ENCODE measurements at regions not wholly inside any gene's neighbourhood (a gene's known extent, or its start where the extent isn't known, plus 50 kb on each side); places are given as distances from the start of the nearest gene placed in this dataset.
A peak's percentile ranks its signal among the peaks of the same experiment; 100 is the strongest.

DNA sequence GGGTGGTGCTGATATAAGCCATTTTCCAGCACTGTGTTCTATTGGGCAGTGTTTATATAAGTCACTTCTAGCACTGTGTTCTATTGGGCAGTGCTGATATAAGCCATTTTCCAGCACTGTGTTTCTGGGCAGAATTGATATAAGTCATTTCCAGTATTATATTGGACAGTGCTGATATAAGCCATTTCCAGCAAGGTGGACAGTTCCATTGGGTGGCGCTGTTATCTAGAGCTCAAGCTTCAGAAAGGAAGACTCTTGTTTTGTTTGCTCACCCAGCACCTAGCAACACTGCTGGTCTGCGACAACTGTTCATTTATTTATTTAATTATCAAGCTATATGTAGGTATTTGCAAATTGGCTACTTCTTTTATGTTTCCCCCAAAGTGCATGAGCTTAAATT lies 690.3 kb downstream of the AACS start:
- Histone ChIP-seq H3K36me3 (no peaks in the 10 kb centered on the region), H3K27ac (replicated peaks in 1 of 4) (no peak overlapping the region), H3K27me3 (no peaks in the 10 kb centered on the region), H3K4me1 (no peaks in the 10 kb centered on the region), H3K4me3 (no peak overlapping the region), H3K9me3 (no peaks in the 10 kb centered on the region)
- DNase-seq (ENCODE audit: extremely low spot score): no peak
- no peak for TF ChIP-seq POLR2AphosphoS5 (IDR thresholded peaks at IDR 0.05)
- TF ChIP-seq EP300 (IDR thresholded peaks at IDR 0.05): no peak
- no peak for TF ChIP-seq POLR2A (IDR thresholded peaks at IDR 0.05; ENCODE audit: low read depth)
- TF ChIP-seq, protein P1, sequence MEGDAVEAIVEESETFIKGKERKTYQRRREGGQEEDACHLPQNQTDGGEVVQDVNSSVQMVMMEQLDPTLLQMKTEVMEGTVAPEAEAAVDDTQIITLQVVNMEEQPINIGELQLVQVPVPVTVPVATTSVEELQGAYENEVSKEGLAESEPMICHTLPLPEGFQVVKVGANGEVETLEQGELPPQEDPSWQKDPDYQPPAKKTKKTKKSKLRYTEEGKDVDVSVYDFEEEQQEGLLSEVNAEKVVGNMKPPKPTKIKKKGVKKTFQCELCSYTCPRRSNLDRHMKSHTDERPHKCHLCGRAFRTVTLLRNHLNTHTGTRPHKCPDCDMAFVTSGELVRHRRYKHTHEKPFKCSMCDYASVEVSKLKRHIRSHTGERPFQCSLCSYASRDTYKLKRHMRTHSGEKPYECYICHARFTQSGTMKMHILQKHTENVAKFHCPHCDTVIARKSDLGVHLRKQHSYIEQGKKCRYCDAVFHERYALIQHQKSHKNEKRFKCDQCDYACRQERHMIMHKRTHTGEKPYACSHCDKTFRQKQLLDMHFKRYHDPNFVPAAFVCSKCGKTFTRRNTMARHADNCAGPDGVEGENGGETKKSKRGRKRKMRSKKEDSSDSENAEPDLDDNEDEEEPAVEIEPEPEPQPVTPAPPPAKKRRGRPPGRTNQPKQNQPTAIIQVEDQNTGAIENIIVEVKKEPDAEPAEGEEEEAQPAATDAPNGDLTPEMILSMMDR (IDR thresholded peaks at IDR 0.05): no peak
- intact Hi-C loops (cut with DNase I): no loop called here
- 68% methylated on average over 2 of the region's 2 CpGs for WGBS

DNA sequence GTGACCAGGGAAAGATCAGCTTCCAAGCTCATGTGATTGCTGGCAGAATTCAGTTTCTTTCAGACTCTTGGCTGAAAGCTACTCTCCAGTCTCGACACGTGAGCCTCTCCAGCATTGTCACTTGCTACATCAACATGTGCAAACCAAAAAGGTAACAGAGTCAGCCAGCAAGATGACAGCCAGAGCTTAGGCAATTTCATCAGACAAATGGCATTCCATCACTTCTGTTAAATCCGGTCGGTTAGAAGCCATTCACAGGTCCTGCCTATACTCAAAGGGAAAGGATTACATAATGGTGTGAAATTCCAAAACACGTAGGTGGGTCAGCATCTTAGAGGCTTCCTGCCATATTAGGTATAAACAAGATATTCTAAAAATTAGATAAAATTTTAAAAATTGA lies 700.9 kb downstream of the AACS start:
- no peak for DNase-seq (ENCODE audit: extremely low spot score)
- intact Hi-C loops (cut with DNase I): no loop called here
- H3K4me3 ChIP-seq: no peak overlapping the region
- no peaks in the 10 kb centered on the region for H3K36me3 ChIP-seq
- no peak overlapping the region for H3K27ac ChIP-seq (replicated peaks in 1 of 4)
- WGBS: 50% methylated on average over 5 of the region's 5 CpGs
- TF ChIP-seq EP300 (IDR thresholded peaks at IDR 0.05): no peak
- no peak for TF ChIP-seq POLR2A (IDR thresholded peaks at IDR 0.05; ENCODE audit: low read depth)
- TF ChIP-seq, protein P1 (IDR thresholded peaks at IDR 0.05): no peak
- TF ChIP-seq POLR2AphosphoS5 (IDR thresholded peaks at IDR 0.05): no peak
- H3K4me1 ChIP-seq: no peaks in the 10 kb centered on the region
- peaks cover 0 to 3% (median 0%) of the 10 kb centered on the region in 4 donors for H3K9me3 ChIP-seq
- H3K27me3 ChIP-seq: no peaks in the 10 kb centered on the region

DNA sequence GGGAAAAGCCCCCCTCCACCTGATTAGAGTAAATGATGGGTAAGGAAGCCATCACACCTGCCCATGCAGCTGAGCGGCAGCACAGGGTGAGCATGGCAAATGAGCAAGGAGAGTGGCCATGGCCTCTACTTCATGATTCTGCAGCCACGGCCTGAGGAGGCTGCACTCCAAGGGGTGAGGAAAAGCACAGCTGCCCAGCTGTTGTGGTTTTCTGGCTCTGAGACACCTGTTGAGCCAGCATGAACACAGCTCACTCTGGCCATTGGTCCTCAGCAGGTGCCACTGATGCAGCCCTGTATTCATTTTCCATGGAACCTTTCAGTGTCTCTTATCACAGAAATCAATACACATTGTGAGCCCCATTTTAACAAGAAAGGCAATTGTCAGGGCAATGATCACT lies 707.2 kb downstream of the AACS start:
- DNase-seq (ENCODE audit: extremely low spot score): no peak
- Histone ChIP-seq H3K4me1 (no peaks in the 10 kb centered on the region), H3K27ac (replicated peaks in 1 of 4) (no peak overlapping the region), H3K9me3 (peaks cover 0 to 12% (median 0%) of the 10 kb centered on the region in 4 donors), H3K4me3 (no peak overlapping the region), H3K36me3 (no peaks in the 10 kb centered on the region), H3K27me3 (no peaks in the 10 kb centered on the region)
- intact Hi-C loops (cut with DNase I): loop anchor here (5.0 kb wide), 1 partner anchor 455 kb away; no protein-coding TSS in a partner anchor
- TF ChIP-seq POLR2AphosphoS5 (IDR thresholded peaks at IDR 0.05) (no peak), POLR2A (IDR thresholded peaks at IDR 0.05; ENCODE audit: low read depth) (no peak), EP300 (IDR thresholded peaks at IDR 0.05) (no peak)
- TF ChIP-seq, protein P1 (IDR thresholded peaks at IDR 0.05): no peak
- WGBS: 70% methylated on average over 2 of the region's 2 CpGs

DNA sequence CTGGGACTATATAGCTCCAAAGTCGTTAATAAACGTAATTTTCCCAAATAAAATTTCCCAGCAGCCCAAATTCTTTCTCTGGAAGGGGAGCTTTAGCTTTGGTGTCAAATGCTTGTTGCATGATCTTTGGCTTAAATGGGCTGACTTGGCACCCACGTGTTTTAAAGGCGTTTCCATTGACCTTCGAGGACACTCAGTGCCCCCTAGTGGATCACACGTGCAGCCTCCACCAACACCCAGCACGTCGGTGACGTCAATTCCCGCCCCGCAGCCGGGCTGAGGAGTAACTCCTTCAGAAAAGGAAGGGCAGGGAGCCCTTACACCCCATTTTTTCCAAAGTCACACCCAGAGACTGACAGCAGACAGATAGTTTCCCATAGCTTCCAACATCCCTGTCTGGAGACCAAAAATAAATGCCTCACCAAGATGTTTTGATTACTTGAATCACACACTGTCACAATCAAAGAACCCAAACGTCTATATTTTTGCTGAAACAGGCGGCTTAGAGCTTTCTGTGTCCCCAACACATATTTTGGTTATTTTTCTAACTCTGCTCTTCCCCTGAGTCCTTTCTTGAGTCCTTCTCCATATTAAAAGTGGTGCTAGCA lies 707.9 kb downstream of the AACS start:
- H3K27me3 ChIP-seq: no peaks in the 10 kb centered on the region
- intact Hi-C loops (cut with DNase I): loop anchor here (5.0 kb wide), 1 partner anchor 456 kb away; no protein-coding TSS in a partner anchor
- TF ChIP-seq POLR2A (IDR thresholded peaks at IDR 0.05; ENCODE audit: low read depth): no peak
- TF ChIP-seq, protein P1 (IDR thresholded peaks at IDR 0.05): peak in 1 of 3 experiments; percentile 30
- no peak for TF ChIP-seq EP300 (IDR thresholded peaks at IDR 0.05)
- no peak for TF ChIP-seq POLR2AphosphoS5 (IDR thresholded peaks at IDR 0.05)
- H3K36me3 ChIP-seq: no peaks in the 10 kb centered on the region
- H3K27ac ChIP-seq (replicated peaks in 1 of 4): no peak overlapping the region
- H3K4me3 ChIP-seq: no peak overlapping the region
- WGBS: 42% methylated on average over 14 of the region's 14 CpGs
- peaks cover 0 to 12% (median 0%) of the 10 kb centered on the region in 4 donors for H3K9me3 ChIP-seq
- no peaks in the 10 kb centered on the region for H3K4me1 ChIP-seq
- no peak for DNase-seq (ENCODE audit: extremely low spot score)

DNA sequence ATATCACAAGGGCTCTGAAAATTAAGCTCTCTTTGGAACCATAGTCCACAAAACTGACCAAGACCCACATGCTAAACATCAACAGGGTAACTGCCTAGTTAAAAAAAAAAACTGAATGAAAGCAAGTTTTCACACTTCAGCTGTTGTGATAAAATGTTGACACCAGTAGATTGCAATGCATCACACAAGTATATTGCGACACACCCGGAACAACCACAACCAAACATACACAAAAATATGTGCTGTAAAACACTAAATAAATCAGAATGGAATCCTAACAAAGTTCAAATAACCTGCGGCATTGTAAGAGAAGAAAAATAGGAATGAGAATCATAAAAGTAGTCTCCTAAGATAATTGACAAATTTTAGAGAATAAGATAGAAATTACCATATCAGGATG lies 710.3 kb downstream of the AACS start:
- DNase-seq (ENCODE audit: extremely low spot score): no peak
- Histone ChIP-seq H3K4me1 (no peaks in the 10 kb centered on the region), H3K36me3 (no peaks in the 10 kb centered on the region), H3K27me3 (no peaks in the 10 kb centered on the region), H3K4me3 (no peak overlapping the region), H3K27ac (replicated peaks in 1 of 4) (no peak overlapping the region), H3K9me3 (peaks cover 0 to 9% (median 0%) of the 10 kb centered on the region in 4 donors)
- TF ChIP-seq POLR2A (IDR thresholded peaks at IDR 0.05; ENCODE audit: low read depth): no peak
- TF ChIP-seq, protein P1 (IDR thresholded peaks at IDR 0.05): no peak
- TF ChIP-seq EP300 (IDR thresholded peaks at IDR 0.05): no peak
- no peak for TF ChIP-seq POLR2AphosphoS5 (IDR thresholded peaks at IDR 0.05)
- 92% methylated on average over 3 of the region's 3 CpGs for WGBS
- intact Hi-C loops (cut with DNase I): no loop called here
